Suprapubic skin (tissue), 4 donors: ENCODE measurements at regions not wholly inside any gene's neighbourhood (a gene's known extent, or its start where the extent isn't known, plus 50 kb on each side); places are given as distances from the start of the nearest gene placed in this dataset.

Experiments used
- EP300 ChIP-seq: sonication (generic); formaldehyde crosslinking; IDR thresholded peaks from one replicate; pipeline ENCODE4 v1.6.1; 2017; ENCODE audit warnings: antibody characterized with exemption
- POLR2AphosphoS5 ChIP-seq, 3 donors: sonication (generic); formaldehyde crosslinking; IDR thresholded peaks; one replicate each; pipeline ENCODE4 v1.6.1; 2017; ENCODE audit warnings: antibody characterized with exemption in 3 of 3
- TF ChIP-seq, protein P1 (sequence below), 2 donors: fragments of 200-600 bp in 1 of 2; fragments of 450-650 bp in 1 of 2; sonication (generic) in 1 of 2; IDR thresholded peaks; one replicate each; pipeline ENCODE4 v1.5.1; 2016 to 2019; ENCODE audit warnings: antibody characterized with exemption in 2 of 2, mild to moderate bottlenecking in 1 of 2, moderate library complexity in 1 of 2

DNA sequence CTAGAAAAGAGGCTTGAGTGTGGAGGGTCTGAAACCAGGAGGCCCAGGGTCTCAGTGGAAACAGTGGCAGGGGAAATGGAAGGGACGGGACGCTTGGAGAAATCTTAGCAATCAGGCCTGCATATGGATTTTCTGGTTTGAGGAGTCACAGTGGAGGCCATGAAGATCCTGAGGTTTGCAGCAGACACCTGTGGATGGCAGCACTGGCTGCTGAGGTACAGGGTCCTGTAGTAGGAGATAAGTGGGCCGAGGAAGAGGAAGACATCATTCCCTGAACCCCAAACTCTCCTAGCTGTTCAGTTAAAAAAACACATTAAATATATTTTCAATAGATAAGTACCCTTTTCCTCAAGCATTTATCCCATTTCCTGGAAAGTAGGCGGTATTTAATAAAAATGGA lies 208.8 kb upstream of the IGFBP3 start:
- TF ChIP-seq, protein P1, sequence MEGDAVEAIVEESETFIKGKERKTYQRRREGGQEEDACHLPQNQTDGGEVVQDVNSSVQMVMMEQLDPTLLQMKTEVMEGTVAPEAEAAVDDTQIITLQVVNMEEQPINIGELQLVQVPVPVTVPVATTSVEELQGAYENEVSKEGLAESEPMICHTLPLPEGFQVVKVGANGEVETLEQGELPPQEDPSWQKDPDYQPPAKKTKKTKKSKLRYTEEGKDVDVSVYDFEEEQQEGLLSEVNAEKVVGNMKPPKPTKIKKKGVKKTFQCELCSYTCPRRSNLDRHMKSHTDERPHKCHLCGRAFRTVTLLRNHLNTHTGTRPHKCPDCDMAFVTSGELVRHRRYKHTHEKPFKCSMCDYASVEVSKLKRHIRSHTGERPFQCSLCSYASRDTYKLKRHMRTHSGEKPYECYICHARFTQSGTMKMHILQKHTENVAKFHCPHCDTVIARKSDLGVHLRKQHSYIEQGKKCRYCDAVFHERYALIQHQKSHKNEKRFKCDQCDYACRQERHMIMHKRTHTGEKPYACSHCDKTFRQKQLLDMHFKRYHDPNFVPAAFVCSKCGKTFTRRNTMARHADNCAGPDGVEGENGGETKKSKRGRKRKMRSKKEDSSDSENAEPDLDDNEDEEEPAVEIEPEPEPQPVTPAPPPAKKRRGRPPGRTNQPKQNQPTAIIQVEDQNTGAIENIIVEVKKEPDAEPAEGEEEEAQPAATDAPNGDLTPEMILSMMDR (IDR thresholded peaks at IDR 0.05), result no peak
- TF ChIP-seq EP300, result no peak
- no peak for TF ChIP-seq POLR2AphosphoS5 (IDR thresholded peaks at IDR 0.05)
